Progenitor cell of endocrine pancreas (in vitro differentiated cells): ENCODE measurements at regions not wholly inside any gene's neighbourhood (a gene's known extent, or its start where the extent isn't known, plus 50 kb on each side); places are given as distances from the start of the nearest gene placed in this dataset.

Experiments used
- DNase-seq: peaks from one replicate; pipeline ENCODE4 v3.0.0; 2021; ENCODE audit warnings: low spot score; ENCODE audit not compliant: unreplicated experiment
- H3K27ac Mint-ChIP-seq: 2 replicates; pipeline ENCODE4 v1.8.0; 2021; ENCODE audit warnings: mild to moderate bottlenecking, moderate library complexity, mixed read lengths
- H3K27me3 Mint-ChIP-seq: 2 replicates; pipeline ENCODE4 v1.8.0; 2021; ENCODE audit warnings: mixed read lengths
- H3K36me3 Mint-ChIP-seq: 2 replicates; pipeline ENCODE4 v1.8.0; 2022; ENCODE audit warnings: mixed read lengths; ENCODE audit not compliant: insufficient read depth
- H3K4me1 Mint-ChIP-seq: 2 replicates; pipeline ENCODE4 v1.8.0; 2021; ENCODE audit warnings: low read depth, mixed read lengths
- H3K4me3 Mint-ChIP-seq: 2 replicates; pipeline ENCODE4 v1.8.0; 2021; ENCODE audit warnings: low read depth, mild to moderate bottlenecking, moderate library complexity, mixed read lengths
- H3K9me3 Mint-ChIP-seq: 2 replicates; pipeline ENCODE4 v1.8.0; 2021; ENCODE audit warnings: low read depth, mixed read lengths
- CTCF ChIP-seq: fragments of 200-600 bp; sonication (generic); IDR thresholded peaks from one replicate; pipeline ENCODE4 v1.5.0; 2021; ENCODE audit warnings: antibody characterized with exemption, mild to moderate bottlenecking; ENCODE audit not compliant: unreplicated experiment

GRCh38 chrX:69083361-69083760 is 81.9 kb downstream of the PJA1 start:
- Mint-ChIP-seq H3K27me3 (no peaks in the 10 kb centered on the region), H3K4me1 (peaks cover 8% of the 10 kb centered on the region), H3K4me3 (no peak overlapping the region), H3K9me3 (no peaks in the 10 kb centered on the region), H3K36me3 (no peaks in the 10 kb centered on the region), H3K27ac (no peak overlapping the region)
- DNase-seq, result no peak
- TF ChIP-seq CTCF, result no peak

- no peaks in the 10 kb centered on the region for H3K36me3 Mint-ChIP-seq
- no peaks in the 10 kb centered on the region for H3K9me3 Mint-ChIP-seq
- DNase-seq, result no peak
- peaks cover 8% of the 10 kb centered on the region for H3K4me1 Mint-ChIP-seq
- no peaks in the 10 kb centered on the region for H3K27me3 Mint-ChIP-seq
- H3K4me3 Mint-ChIP-seq, result no peak overlapping the region
- TF ChIP-seq CTCF, result no peak
- no peak overlapping the region for H3K27ac Mint-ChIP-seq
Measured at GRCh38 chrX:69082753-69083150, 82.5 kb downstream of the PJA1 start.

- TF ChIP-seq CTCF, result no peak
- no peak for DNase-seq
- Mint-ChIP-seq H3K27me3 (no peaks in the 10 kb centered on the region), H3K27ac (no peak overlapping the region), H3K9me3 (no peaks in the 10 kb centered on the region), H3K36me3 (no peaks in the 10 kb centered on the region), H3K4me1 (peaks cover 8% of the 10 kb centered on the region), H3K4me3 (no peak overlapping the region)
Measured at GRCh38 chrX:69082055-69082752, 83.0 kb downstream of the PJA1 start.

- Mint-ChIP-seq H3K27ac (no peak overlapping the region), H3K36me3 (no peaks in the 10 kb centered on the region), H3K27me3 (peaks cover 1% of the 10 kb centered on the region), H3K4me3 (no peak overlapping the region), H3K4me1 (peaks cover 8% of the 10 kb centered on the region), H3K9me3 (peaks cover 1% of the 10 kb centered on the region)
- no peak for DNase-seq
- no peak for TF ChIP-seq CTCF
Measured at GRCh38 chrX:69080855-69081465, 84.3 kb downstream of the PJA1 start.

- TF ChIP-seq CTCF, result no peak
- DNase-seq, result no peak
- Mint-ChIP-seq H3K36me3 (no peaks in the 10 kb centered on the region), H3K9me3 (peaks cover 4% of the 10 kb centered on the region), H3K27ac (no peak overlapping the region), H3K27me3 (peaks cover 3% of the 10 kb centered on the region), H3K4me1 (peaks cover 8% of the 10 kb centered on the region), H3K4me3 (no peak overlapping the region)
Measured at GRCh38 chrX:69079268-69079667, 86.0 kb downstream of the PJA1 start.
